H54 (cell line): ENCODE measurements at regions not wholly inside any gene's neighbourhood (a gene's known extent, or its start where the extent isn't known, plus 50 kb on each side); places are given as distances from the start of the nearest gene placed in this dataset.

Experiments
- DNase-seq: peaks from one replicate; pipeline ENCODE4 v3.0.0; 2011; ENCODE audit warnings: low spot score, mixed read lengths; ENCODE audit not compliant: insufficient read length
- FAIRE-seq: peaks from 3 replicates; lab custom pipeline; 2011; peaks lifted over from hg19 to GRCh38; lab: Jason Lieb, UNC
- POLR2A ChIP-seq: IDR thresholded peaks from 2 replicates; pipeline ENCODE4 v1.6.1; 2011; ENCODE audit warnings: low read depth, mild to moderate bottlenecking, low read length

DNA sequence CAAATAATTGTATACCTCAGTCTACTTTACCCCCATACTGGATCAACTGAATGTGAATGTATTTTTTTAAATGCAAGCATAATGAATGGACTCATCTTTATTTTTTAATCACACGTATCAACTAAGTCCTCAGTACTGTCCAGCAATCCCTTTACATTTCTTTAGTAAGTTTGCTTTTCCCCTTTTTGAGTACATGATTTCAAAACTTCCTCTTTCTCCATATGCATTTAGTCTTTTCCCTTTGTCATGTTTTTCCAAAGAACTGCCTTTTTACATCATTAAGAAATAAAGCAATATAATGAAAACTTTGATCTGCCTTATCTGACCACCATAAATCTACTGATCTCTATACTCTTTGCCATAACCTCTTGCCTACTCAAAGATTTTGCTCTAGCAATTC lies 182.5 kb upstream of the AKR1E2 start:
- FAIRE-seq: no peak
- DNase-seq: no peak
- no peak for TF ChIP-seq POLR2A

DNA sequence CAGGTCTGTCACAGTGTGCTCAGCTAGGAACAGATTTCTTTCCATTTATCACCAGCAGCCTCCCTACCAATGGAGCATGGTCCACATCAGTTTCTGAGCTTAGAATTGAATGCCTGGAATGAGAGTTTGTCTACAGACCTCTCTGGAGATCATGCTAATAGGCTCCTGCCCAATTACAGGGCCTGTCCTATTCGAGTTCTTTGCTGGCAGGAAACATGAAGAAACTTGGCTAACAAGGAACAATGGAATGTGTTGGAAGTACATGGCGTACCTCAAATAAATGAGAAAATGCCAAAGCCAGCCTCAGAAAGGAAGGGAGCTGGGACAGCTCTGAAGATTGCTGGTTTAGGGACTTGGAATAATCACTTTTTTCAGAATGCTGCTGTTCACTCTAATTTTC lies 186.0 kb upstream of the AKR1E2 start:
- TF ChIP-seq POLR2A: no peak
- DNase-seq (no peak), FAIRE-seq (no peak)

DNA sequence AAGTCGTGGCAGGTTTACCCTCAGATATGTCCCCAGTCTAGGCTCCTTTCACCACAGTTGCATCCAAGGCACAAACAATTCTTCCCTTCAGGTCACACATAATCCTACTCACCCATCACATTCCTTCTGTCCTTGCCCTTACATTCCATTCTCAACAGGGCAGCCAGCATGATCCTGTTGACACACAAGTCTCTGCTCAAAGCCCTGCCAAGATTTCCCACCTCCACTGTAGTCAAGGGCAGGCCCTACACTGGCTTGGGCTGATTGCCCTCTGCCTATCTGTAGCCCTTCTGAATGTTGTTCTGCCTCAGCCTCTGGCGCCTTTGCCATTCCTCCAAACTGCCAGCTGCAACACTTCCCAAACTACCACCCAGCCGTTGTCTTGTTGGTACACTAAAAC lies 187.9 kb upstream of the AKR1E2 start:
- TF ChIP-seq POLR2A: no peak
- no peak for FAIRE-seq

DNA sequence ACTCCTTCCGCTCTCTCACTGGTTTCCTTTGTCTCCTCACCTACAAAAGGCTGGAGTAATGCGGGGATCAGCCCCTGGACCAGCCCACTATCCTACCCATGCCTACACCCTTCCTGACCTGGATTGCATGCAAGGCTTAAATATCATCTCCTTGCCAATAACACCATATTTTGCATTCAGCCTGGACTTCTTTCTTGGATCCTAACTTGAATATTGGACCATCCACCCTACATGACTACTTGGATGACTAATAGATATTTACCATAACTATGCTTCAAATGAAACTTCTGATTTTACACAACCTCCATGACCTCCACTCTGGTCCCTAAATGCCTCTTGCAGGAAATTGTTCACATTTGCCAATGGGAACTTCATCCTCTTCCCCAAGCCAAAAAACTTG lies 188.3 kb upstream of the AKR1E2 start:
- no peak for TF ChIP-seq POLR2A
- FAIRE-seq (no peak), DNase-seq (no peak)

More for the DNA sequence above, 187.9 kb upstream of the AKR1E2 start:
- no peak for DNase-seq

DNA sequence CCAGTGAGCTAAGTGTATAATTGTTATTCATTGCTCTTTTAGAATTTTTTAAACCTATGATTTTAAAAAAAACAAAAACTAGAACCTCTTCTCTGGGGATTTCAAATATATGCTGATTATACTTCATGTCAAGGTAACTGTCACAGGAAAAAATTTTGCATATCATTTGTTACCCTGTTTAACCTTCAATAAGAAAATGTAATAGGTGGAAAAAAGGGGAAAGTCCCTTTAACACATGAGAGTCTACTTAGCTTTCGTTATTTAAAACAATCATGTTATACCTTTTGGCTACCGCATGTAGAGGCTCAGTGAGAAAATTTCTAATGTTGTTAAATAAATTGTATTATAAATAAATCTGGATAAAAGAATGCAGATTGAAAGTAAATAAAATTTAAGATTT lies 190.1 kb upstream of the AKR1E2 start:
- FAIRE-seq (no peak), DNase-seq (no peak)
- TF ChIP-seq POLR2A: no peak

DNA sequence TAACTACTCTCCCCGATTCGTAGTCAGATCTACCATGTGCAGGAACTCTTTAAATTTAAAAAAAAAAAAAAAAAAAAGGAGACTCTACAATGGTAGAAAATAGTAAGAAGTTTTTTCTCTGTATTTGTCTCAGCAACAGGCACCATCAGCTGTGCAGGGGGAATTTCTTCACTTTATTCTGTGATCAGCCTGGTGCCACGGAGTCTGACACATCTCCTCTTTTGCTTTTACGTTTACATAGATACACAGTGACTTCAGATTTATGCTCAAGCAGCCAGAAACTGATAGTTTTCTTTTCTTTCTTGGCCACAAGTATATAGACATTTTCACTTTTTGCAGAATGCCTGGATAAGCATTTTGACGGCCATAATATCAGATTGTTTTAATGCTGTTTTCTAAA lies 190.6 kb upstream of the AKR1E2 start:
- TF ChIP-seq POLR2A: no peak
- DNase-seq: no peak
- FAIRE-seq: no peak

DNA sequence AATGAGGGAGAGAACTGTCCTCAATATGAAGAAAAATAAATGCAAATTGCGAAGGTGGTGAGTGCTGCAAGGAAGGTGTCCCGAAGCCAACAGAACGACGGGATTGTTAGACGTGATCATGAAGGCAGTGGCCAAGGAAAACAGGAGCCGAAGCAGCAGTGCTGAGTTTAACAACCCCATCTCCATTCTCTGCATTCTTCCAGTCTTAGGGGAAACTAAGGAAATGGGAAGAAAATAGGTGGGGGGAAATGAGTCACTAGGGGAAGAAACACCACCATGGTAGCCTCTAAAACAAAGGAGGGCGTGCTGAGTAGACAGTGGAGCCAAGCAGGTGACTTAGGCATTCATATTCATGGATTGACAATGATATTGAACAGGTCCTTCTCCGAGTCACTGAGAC lies 192.2 kb upstream of the AKR1E2 start:
- no peak for TF ChIP-seq POLR2A
- DNase-seq (no peak), FAIRE-seq (no peak)

DNA sequence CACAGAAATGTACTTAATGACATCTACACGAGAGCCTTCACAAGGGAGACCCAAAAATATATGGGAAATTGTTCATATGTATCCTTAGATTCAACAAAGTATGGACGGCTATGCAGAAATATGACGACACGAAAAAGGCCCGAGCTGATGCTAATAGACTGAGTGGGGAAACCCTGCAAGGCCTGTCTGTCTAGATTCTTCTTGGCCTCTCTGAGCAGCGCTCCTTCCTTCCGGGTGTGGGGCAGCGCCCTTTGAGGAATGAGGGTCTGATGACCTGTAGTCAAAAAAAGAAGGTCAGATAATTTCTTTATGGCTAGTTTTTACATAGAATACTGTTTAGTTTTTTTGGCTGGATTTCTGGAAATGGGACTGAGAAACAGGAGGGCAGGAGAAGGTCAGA lies 192.8 kb upstream of the AKR1E2 start:
- no peak for DNase-seq
- FAIRE-seq: no peak
- TF ChIP-seq POLR2A: no peak

DNA sequence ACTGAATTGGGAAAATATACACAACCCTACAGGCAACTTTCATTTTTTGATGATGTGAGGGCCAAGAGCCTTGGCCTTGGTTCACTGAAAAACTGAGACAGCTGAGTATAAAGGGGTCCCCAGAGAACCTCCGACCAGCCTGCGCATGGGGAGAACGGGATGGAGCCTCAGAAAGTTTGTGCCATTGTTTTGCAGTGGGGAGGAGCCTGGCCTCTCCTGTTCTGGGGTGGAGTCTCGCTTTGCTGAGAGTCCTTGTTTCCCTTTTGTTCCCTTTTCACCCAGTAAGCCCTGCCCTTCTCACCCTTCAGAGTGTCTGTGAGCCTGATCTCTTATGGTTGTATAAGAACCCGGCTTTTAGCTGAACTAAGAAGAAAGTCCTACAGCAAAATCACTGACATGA lies 193.2 kb upstream of the AKR1E2 start:
- TF ChIP-seq POLR2A: no peak
- DNase-seq (no peak), FAIRE-seq (no peak)

DNA sequence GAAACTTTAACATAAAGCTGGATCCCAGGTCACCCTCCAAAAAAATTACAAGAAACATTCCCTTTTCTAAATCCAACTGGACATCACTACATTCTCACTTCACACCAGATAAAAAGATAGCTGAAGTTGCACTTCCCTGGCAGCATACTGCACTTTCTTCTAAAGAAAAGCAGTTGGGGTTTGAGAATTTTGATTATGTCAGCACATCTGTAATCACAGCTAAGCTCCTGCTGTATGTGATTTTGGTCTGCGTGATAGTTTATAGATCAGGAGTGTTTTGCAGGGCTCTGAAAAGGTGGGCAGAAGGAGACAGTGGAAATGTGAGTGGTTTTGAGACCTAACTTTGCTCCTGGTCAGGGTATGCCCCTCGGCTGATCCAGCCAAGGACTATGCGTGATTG lies 199.1 kb upstream of the AKR1E2 start:
- DNase-seq (no peak), FAIRE-seq (no peak)
- no peak for TF ChIP-seq POLR2A

DNA sequence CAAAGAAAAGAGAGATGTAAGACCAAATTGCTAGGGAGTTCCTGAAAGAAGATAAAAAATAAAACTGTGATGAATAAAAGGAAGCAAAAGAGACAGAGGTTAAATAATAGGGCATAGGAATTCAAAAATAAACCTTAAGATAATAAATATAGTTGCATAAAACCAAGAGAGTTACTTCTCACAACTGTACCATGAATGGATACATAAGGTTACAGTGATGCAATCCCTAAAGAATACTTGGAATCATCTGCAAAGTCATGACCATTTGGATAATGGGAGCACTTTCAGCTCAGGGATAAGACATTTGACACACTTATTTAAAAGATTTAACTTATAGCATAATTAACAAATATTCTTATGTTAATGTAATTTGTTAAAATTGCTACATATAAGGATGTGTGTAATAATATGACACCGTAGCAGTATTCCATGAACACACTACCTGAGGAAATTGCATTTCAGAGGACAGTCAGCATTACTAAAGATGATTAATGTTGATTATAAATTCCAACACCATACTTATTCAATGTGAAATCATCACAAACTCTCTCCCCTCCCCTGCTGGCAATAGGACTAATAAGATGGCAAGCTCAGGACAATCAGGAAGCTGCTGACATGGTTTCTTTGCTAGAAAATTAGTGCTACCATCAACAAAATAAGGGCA lies 202.1 kb upstream of the AKR1E2 start:
- FAIRE-seq (no peak), DNase-seq (no peak)
- no peak for TF ChIP-seq POLR2A

DNA sequence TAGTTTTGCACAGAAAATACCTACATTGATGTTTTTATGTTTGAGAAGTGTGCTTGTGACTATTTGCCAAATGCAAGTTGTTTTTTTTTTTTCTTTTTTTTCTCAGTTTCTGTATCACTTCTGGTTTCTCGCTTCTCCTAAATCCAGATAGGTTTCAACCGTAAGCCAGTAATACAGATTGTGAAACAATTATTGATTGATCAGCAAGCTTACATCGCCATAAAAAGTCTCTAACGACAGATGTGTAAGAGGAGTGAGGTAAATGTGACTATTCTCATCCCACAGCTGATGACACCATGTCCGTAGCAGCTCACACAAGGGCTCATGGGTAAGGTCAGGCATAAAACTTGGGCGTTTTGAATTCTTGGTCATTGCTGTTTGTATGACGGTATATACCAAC lies 202.8 kb upstream of the AKR1E2 start:
- FAIRE-seq: no peak
- no peak for TF ChIP-seq POLR2A
- DNase-seq: no peak

DNA sequence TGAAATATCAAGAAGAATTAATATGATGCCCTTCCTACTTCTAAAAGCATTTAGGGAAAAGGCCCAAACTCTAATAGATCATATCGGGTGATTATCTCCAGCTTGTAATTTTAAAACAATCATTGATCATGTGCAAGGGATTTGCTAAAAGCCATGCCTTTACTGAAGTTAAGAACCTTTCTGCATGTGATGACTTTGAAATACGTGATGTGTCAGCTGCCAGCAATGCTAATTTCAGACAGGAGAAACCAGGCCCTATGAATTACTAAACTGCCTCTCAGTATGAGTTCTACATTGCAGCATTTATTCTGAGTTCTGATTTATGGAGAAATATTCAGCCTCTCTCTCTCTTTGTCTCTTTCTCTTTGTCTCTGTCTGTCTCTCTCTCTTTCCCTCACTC lies 203.6 kb upstream of the AKR1E2 start:
- TF ChIP-seq POLR2A: no peak
- FAIRE-seq (no peak), DNase-seq (no peak)

DNA sequence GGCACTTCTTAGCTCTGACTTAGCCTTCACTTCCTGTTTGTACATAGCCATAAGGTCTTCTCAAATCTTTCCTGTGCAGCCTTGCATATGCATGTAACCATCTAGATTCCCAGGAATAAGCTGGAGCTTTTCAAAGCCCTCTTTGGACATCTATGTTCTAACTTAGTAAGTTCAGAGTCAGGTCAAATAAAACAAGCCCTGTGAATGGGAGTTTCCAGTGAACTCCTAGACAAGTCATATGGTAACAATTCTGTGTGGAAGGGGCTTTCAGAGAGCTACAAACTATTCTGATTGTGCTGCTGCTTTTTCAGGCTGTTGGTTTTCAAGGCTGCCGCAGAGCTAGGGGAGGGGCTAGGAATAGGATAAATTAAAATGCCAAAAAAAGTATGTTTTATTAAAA lies 208.4 kb upstream of the AKR1E2 start:
- FAIRE-seq (no peak), DNase-seq (no peak)
- TF ChIP-seq POLR2A: no peak

DNA sequence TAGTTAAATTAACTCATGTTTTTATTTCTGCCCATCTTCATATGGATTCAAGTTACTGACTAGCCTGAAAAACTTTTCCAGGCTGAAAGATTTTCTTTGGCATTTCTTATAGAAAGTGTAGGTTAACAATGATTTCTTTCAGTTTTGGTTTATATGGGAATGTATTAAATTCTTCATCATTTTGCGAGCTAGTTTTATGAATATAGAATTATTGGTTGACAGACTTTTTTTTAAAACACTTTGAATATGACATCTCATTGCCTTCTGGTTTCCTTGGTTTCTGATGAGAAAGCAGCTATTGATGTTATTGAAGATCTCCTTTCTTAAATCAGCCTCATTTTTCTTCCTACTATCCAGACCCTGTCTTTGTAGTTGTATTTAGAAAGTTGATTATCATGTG lies 211.0 kb upstream of the AKR1E2 start:
- FAIRE-seq (no peak), DNase-seq (no peak)
- TF ChIP-seq POLR2A: no peak

DNA sequence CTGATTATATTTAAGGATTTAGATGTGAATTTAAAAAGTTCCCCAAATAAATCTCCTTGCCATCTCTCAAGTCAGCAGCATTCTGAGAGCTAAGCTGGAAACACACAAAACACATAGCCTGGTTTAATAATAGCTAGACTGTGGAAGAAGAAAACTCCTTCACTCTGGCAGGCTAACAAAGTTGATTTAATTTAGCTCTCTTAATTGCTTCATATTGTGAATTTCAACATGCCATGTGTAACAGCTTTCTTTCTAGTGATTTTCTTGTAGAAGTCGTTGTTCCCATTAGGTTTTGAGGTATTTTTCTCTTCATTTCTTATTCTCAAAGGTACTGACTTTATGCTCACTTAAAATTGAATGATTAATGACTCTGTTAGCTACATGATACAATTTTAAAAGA lies 216.8 kb upstream of the AKR1E2 start:
- no peak for TF ChIP-seq POLR2A
- FAIRE-seq (no peak), DNase-seq (no peak)

DNA sequence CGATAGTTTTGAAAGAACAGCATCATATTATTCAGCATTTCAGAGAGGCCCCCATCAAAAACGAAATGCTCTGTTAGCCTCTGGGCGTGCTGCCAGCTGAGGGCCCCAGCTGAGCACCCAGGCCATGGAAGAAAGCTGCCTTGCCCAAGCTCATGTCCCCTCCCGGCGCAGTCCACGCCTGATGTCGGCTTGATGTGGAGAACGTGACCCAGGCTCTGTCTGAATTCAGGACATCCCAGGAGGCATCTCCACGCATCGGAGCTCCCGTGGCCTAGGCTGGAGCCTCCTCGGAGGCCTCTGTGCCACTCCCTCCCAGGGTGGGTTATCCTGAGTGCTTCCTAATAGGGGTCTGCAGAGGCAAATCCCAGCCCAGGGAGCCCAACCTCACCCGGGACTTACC lies 218.3 kb upstream of the AKR1E2 start:
- FAIRE-seq: no peak
- no peak for TF ChIP-seq POLR2A
- no peak for DNase-seq
